ENCODE measurements at regions not wholly inside any gene's neighbourhood (a gene's known extent, or its start where the extent isn't known, plus 50 kb on each side); places are given as distances from the start of the nearest gene placed in this dataset.

- no peak for TF ChIP-seq POLR2A (IDR thresholded peaks at IDR 0.05; ENCODE audit: low read depth, low read length)
- TF ChIP-seq POLR2AphosphoS5 (IDR thresholded peaks at IDR 0.05; ENCODE audit: low read depth, low read length), result no peak
- no peak for TF ChIP-seq TAF1 (IDR thresholded peaks at IDR 0.05; ENCODE audit: borderline replicate concordance, low read depth, low read length)
Observed at GRCh38 chr5:61949054-61949678, 356.8 kb upstream of the KIF2A start.
